ENCODE measurements at regions not wholly inside any gene's neighbourhood (a gene's known extent, or its start where the extent isn't known, plus 50 kb on each side); places are given as distances from the start of the nearest gene placed in this dataset.

DNA sequence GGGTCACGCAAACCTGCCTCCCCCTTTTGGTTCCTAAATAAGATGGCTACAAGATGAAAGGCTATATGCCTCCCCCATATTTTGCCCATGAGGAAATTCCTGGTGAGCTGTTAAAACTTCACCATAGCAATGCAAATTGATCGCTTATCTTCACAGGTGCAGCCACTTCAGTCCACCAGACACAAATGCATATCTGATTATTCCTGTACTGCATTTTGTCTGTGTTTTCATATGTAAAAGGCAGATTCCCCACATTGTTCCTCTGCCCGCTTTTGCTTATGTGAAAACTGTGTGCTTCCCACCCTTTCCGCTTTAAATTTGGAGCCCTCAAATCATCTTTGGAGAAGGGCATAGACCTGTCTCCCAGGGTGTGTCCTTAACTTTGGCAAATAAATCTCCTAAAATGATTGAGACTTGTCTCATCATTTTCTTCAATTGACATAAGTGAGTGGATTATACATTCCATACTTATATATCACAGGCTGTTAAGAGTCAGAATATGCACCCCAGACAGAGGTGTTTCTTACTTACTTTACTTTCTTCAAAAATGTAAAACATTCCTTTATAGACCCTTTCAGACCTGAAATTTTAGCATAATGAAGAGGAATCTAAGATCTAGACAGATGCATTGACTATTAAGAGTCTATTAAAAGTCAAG is 116.4 kb downstream of the CASP12 start:
- Histone ChIP-seq H3K4me3 (ENCODE audit: low read length) (no peak overlapping the region), H3K27ac (ENCODE audit: low read length) (no peak overlapping the region), H4K20me1 (ENCODE audit: insufficient read depth, low read length) (no peaks in the 10 kb centered on the region), H3K27me3 (ENCODE audit: low read depth, low read length) (no peaks in the 10 kb centered on the region), H2AFZ (ENCODE audit: low read depth, low read length) (no peak overlapping the region), H3K9me3 (ENCODE audit: insufficient read depth, low read length) (no peaks in the 10 kb centered on the region), H3K36me3 (replicated peaks; ENCODE audit: low read depth, low read length) (no peaks in the 10 kb centered on the region), H3K4me1 (ENCODE audit: low read length) (no peaks in the 10 kb centered on the region), H3K4me2 (ENCODE audit: low read length) (no peak overlapping the region), H3K79me2 (ENCODE audit: low read length) (no peaks in the 10 kb centered on the region), H3K9ac (ENCODE audit: low read length) (no peak overlapping the region)
- TF ChIP-seq, protein P1, sequence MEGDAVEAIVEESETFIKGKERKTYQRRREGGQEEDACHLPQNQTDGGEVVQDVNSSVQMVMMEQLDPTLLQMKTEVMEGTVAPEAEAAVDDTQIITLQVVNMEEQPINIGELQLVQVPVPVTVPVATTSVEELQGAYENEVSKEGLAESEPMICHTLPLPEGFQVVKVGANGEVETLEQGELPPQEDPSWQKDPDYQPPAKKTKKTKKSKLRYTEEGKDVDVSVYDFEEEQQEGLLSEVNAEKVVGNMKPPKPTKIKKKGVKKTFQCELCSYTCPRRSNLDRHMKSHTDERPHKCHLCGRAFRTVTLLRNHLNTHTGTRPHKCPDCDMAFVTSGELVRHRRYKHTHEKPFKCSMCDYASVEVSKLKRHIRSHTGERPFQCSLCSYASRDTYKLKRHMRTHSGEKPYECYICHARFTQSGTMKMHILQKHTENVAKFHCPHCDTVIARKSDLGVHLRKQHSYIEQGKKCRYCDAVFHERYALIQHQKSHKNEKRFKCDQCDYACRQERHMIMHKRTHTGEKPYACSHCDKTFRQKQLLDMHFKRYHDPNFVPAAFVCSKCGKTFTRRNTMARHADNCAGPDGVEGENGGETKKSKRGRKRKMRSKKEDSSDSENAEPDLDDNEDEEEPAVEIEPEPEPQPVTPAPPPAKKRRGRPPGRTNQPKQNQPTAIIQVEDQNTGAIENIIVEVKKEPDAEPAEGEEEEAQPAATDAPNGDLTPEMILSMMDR (IDR thresholded peaks at IDR 0.05; ENCODE audit: low read depth, low read length): no peak
- TF ChIP-seq EZH2phosphoT487 (IDR thresholded peaks at IDR 0.05; ENCODE audit: low read depth): no peak

DNA sequence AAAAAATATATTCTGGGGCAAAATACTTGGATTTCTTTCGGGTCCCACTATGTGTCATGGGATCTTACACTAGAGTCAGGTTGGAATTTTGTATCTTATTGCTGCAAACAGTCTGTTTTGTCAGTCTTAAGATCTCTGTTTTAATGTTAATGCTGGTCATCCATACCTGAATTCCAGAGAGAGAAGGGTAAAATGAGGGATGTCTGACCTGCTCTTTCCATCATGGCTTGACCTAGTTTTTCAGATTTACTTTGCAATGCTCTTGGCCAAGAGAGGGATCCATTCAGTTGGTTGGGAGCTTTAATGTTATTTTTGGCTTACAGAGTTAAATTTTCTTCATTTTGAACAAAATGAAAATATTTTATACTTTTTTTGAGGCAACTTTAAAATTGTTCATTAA is 117.2 kb downstream of the CASP12 start:
- Histone ChIP-seq H3K4me3 (ENCODE audit: low read length) (no peak overlapping the region), H3K9me3 (ENCODE audit: insufficient read depth, low read length) (no peaks in the 10 kb centered on the region), H3K4me2 (ENCODE audit: low read length) (no peak overlapping the region), H3K36me3 (replicated peaks; ENCODE audit: low read depth, low read length) (no peaks in the 10 kb centered on the region), H3K4me1 (ENCODE audit: low read length) (no peaks in the 10 kb centered on the region), H3K27me3 (ENCODE audit: low read depth, low read length) (no peaks in the 10 kb centered on the region), H3K79me2 (ENCODE audit: low read length) (no peaks in the 10 kb centered on the region), H3K27ac (ENCODE audit: low read length) (no peak overlapping the region), H2AFZ (ENCODE audit: low read depth, low read length) (no peak overlapping the region), H4K20me1 (ENCODE audit: insufficient read depth, low read length) (no peaks in the 10 kb centered on the region), H3K9ac (ENCODE audit: low read length) (no peak overlapping the region)
- TF ChIP-seq EZH2phosphoT487 (IDR thresholded peaks at IDR 0.05; ENCODE audit: low read depth): no peak
- TF ChIP-seq, protein P1 (IDR thresholded peaks at IDR 0.05; ENCODE audit: low read depth, low read length): no peak

DNA sequence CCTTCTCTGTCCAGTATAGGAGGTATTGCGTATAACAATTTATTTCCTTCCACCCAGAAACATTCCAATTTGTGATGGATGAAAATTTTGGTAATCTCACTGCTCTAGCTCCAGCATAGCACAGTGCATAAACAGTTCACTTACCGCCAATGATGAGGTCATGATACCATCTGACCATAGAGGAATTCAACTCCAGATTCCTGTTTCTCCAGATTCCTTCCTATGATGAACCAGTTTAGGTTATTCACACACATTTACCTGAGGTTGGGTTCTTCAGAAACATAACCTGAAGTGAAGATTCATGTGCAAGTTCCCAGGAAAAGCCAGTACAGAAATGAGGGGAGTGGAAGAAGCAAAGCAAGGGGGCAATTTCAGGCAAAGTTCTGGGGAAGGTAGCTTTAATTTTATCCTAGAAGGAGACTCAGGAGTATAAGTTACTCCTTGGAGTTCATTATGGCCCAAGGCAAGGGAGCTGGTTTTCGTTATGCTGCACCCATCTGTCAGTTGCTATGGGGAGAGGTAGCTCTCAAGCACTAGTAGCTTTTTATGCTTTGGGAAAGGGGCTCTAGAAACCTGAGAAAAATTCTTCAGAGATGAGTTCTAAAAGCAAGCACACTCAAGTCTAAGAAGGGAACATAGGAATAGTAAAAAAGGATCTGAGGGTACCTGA is 121.6 kb downstream of the CASP12 start:
- no peak overlapping the region for H3K4me2 ChIP-seq (ENCODE audit: low read length)
- no peaks in the 10 kb centered on the region for H4K20me1 ChIP-seq (ENCODE audit: insufficient read depth, low read length)
- H3K9ac ChIP-seq (ENCODE audit: low read length): no peak overlapping the region
- H3K4me3 ChIP-seq (ENCODE audit: low read length): no peak overlapping the region
- H2AFZ ChIP-seq (ENCODE audit: low read depth, low read length): no peak overlapping the region
- H3K27ac ChIP-seq (ENCODE audit: low read length): no peak overlapping the region
- no peaks in the 10 kb centered on the region for H3K9me3 ChIP-seq (ENCODE audit: insufficient read depth, low read length)
- TF ChIP-seq EZH2phosphoT487 (IDR thresholded peaks at IDR 0.05; ENCODE audit: low read depth): no peak
- TF ChIP-seq, protein P1 (IDR thresholded peaks at IDR 0.05; ENCODE audit: low read depth, low read length): no peak
- H3K79me2 ChIP-seq (ENCODE audit: low read length): no peaks in the 10 kb centered on the region
- H3K4me1 ChIP-seq (ENCODE audit: low read length): no peaks in the 10 kb centered on the region
- no peaks in the 10 kb centered on the region for H3K27me3 ChIP-seq (ENCODE audit: low read depth, low read length)
- H3K36me3 ChIP-seq (replicated peaks; ENCODE audit: low read depth, low read length): no peaks in the 10 kb centered on the region

DNA sequence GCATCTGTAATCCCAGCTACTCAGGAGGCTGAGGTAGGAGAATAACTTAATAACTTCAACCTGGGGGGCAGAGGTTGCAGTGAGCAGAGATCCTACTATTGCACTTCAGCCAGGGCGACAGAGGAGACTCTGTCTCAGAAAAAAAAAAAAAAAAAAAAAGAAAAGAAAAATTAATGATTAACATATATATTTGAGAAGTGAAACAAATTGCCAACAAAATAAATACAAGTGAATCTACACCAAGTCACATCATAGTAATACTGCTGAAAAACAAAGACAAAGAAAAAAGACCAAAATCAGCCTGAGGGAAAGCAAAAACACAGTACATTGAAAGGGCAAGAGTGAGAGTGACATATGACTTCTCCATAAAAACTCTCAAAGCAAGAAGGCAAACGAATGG is 123.7 kb downstream of the CASP12 start:
- H3K9me3 ChIP-seq (ENCODE audit: insufficient read depth, low read length): no peaks in the 10 kb centered on the region
- no peak overlapping the region for H3K4me3 ChIP-seq (ENCODE audit: low read length)
- no peak overlapping the region for H2AFZ ChIP-seq (ENCODE audit: low read depth, low read length)
- no peaks in the 10 kb centered on the region for H3K36me3 ChIP-seq (replicated peaks; ENCODE audit: low read depth, low read length)
- H3K79me2 ChIP-seq (ENCODE audit: low read length): no peaks in the 10 kb centered on the region
- no peak overlapping the region for H3K9ac ChIP-seq (ENCODE audit: low read length)
- no peaks in the 10 kb centered on the region for H3K4me1 ChIP-seq (ENCODE audit: low read length)
- no peaks in the 10 kb centered on the region for H4K20me1 ChIP-seq (ENCODE audit: insufficient read depth, low read length)
- no peak overlapping the region for H3K4me2 ChIP-seq (ENCODE audit: low read length)
- H3K27ac ChIP-seq (ENCODE audit: low read length): no peak overlapping the region
- H3K27me3 ChIP-seq (ENCODE audit: low read depth, low read length): no peaks in the 10 kb centered on the region
- TF ChIP-seq, protein P1 (IDR thresholded peaks at IDR 0.05; ENCODE audit: low read depth, low read length): no peak
- TF ChIP-seq EZH2phosphoT487 (IDR thresholded peaks at IDR 0.05; ENCODE audit: low read depth): no peak

Data from OCI-LY3 (cell line).